Hepatic stellate cell (primary cell): ENCODE measurements at regions not wholly inside any gene's neighbourhood (a gene's known extent, or its start where the extent isn't known, plus 50 kb on each side); places are given as distances from the start of the nearest gene placed in this dataset.
"Not testable (repeated sequence)": the region's sequence is repeated elsewhere in the genome, so short reads cannot be mapped to it uniquely, and the experiment has no call there.

Experiments used
- DNase-seq: peaks from one replicate; pipeline ENCODE4 v3.0.0; 2011; ENCODE audit warnings: low spot score

DNA sequence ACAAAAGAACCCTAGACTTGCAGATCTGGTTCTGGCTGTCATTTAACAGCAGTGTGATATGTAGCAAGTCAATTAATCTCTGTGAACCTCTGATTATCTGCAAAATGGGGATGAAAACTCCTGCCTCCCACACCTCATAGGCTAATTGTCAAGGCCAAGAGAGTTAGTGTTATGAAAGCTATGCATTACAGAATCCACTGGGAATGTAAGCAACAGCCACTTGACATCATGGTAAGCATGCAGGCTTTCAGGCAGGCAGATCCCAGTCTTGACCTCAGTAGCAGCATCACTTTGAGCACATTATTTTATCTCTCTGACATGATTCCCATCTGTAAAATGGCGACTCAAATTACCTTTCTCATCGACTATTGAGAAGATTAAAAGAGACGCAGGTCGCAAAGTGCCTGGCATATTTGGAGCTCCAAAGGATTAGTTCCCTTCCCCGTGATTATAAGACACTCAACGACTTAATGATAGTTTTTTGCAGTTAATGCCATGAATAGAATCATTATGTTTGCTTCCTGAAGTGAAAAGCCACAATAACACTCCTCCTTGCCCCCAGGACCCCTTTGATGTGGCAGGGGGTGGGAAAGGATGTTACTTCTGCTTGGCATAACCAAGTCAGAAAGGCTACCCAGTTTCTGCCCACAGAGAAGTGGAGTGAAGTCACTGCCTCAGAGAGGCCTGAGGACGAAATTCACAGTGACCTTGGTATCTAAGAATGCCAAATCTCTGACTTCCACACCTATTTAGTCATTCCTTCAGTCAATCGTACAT, 273.0 kb upstream of the NFIA start:
- DNase-seq, result no peak

DNA sequence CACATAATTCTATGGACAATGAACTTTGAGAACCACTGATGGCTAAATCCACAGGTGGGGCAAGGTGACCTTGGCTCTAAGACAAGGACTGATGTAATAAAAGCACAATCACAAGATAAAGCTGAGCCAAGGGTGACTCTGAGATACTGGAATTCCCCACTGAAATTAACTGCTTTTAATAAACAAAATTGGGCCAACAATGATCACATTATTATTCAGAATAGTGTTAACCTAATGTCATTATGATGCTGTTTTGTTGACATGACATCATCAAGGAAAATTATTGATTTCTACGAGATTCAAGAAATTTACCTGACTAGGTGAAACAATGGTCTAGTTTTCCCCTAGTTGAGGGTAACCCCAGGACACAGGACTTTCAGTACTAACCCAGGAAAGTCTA, 273.7 kb upstream of the NFIA start:
- DNase-seq, result no peak

DNA sequence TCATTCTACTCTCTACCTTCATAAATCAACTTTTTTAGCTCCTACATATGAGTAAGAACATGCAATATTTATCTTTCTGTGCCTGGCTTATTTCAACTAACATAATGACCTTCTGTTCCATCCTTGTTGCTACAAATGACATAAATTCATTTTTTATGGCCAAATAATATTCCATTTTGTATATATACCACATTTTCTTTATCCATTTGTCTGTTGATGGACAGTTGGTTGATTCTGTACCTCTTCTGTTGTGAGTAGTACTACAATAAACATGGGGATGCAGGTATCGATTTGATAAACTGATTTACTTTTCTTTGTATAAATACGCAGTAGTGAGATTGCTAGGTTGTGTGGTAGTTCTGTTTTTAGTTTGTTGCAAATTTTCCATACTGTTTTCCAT, 279.5 kb upstream of the NFIA start:
- no peak for DNase-seq

DNA sequence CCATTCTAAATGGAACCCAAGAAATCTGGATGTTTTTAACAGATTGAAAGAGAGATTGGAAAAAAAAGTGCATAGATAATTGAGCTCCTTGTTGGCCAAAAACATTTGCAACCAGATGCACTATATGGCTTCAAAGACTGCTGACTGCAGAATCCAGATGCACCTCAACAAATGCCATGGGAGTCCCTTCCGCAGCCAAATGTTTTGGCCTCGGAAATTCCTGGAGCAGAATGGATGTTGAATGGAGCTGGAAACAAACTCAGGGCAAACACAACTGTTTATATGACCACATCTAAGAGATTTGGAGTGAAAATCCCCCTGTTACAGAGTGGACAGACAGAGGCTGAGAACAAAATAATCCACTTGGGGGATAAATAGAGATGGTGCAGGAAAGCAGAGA, 285.0 kb upstream of the NFIA start:
- DNase-seq, result no peak

DNA sequence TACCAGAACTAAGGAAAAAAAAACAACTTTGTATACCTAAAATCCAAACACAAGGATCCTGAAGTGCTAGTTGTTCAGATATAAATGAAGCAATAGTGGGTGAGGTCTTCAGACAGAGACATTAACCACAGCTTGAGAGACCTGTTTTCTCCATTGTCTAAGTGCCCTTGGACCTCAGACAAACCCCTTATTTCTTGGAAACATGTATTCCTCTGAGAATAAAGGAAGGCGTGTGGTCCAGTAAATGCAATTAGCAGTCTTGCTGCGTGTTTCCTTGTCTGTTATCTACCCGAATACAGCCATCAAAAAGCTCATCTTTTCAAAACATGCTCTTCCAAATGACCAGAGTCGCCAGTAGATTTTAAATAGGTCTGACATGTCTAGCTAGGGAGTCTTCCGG, 291.1 kb upstream of the NFIA start:
- DNase-seq, result no peak

DNA sequence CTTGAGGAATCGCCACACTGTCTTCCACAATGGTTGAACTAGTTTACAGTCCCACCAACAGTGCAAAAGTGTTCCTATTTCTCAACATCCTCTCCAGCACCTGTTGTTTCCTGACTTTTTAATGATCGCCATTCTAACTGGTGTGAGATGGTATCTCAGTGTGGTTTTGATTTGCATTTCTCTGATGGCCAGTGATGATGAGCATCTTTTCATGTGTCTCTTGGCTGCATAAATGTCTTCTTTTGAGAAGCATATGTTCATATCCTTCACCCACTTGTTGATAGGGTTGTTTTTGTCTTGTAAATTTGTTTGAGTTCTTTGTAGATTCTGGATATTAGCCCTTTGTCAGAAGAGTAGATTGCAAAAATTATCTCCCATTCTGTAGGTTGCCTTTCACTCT, 309.3 kb upstream of the NFIA start:
- DNase-seq, result not testable (repeated sequence)

DNA sequence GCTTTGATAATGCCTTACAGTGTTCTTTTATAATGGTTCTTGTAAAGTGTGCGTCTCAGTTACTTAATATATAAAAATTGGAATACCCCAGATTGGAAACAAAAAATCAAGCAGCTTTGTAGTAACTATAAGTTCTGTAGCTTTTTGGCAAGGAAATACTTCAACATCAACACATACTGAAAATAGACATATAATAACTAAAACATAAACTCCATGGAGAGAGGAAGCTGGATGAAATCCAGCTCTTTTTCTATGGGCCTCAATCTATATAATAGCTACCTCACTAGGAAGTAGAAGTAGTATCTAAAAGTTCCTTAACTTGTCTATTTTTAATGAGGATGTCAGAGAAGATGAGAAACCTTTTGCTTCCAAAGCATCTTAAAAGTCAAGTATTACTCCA, 313.3 kb upstream of the NFIA start:
- no peak for DNase-seq

DNA sequence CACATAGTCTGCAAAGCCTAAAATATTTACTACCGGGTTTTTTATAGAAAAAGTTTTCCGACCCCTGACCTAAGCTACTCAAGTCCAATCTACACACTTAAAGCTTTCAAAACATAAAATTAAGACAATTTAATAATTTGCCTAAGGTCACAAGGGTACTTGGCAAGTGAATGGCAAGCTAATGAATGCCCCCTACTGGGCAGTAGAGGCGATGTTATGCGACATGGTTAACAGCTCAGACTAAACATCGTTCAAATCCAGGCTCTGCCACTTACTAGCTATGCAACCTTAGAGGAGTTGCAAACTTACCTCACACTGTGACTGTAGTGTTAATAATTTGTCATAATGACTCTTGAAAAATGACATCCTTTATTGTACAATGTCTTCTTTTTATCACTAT, 317.2 kb upstream of the NFIA start:
- DNase-seq, result no peak

DNA sequence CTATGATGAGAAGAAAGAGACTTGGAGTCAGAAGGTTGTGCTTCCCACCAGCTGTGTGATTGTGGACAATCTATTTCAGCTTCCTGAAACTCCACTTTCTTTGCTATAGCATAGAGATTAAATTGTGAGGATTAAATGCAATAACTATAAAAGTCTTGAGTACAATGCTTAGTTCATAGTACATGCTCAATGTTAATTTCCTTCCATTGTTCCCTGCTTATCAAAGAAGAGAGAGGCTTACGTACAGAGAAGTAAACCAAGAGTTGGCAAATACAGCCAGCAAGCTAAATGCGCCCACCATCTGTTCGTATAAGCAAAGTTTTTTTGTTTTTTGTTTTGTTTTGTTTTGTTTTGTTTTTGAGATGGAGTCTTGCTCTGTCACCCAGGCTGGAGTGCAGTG, 317.9 kb upstream of the NFIA start:
- no peak for DNase-seq

DNA sequence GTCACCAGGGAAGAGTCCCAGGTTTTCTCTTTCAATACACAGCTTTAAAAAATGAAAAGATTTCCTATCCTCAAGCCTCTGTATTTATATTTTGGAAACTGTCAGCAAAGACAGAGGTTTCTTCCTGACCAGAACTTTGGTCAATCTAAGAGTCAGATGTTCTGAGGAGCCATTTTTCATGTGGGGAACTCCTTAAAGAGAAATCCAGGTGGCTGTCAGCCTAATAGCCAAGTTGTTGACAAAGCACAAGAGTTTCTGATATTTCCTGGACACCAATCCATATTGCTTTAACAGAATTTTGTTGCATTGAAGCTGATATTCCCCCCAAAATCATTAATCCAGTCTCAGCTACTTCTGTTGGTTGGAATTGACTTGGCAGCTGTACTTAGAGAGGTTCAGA, 318.6 kb upstream of the NFIA start:
- no peak for DNase-seq

DNA sequence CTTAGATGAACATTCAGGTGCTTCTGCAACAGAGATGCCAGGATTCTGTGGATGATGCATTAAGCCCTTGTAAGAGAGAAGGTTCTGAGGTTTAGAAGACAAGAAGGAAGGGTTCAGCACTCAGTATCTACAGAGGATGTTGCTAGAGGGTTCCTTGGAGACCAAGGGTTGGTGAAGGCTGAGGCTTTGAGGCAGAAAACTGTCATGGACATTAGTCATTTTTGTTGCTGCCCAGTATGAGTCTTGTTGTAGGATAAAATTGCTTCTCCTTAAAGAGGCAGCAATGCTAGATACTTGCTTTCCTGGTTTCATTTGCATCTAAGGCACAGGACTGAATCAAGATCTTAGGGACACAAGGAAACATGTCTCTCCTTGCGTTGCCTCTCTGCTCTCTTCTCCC, 319.4 kb upstream of the NFIA start:
- no peak for DNase-seq

DNA sequence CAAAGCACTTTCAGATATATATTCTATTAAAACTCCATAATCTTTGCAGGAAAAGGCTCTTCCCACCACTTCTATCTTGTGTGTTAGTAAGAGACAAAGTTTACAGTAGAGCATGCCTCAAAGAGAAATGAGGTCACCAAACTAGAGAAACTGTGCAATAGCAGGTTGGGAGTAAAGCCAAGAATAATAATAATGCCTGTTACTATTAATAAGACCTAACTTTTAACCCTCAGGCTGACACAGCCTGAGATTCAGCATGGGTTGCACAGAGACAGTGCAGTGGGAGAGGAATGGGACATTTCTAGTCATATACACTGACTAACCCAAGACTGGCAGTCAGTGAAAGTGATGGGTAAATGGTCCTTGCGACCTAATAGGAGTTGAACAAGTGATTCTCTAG, 320.2 kb upstream of the NFIA start:
- DNase-seq, result no peak

DNA sequence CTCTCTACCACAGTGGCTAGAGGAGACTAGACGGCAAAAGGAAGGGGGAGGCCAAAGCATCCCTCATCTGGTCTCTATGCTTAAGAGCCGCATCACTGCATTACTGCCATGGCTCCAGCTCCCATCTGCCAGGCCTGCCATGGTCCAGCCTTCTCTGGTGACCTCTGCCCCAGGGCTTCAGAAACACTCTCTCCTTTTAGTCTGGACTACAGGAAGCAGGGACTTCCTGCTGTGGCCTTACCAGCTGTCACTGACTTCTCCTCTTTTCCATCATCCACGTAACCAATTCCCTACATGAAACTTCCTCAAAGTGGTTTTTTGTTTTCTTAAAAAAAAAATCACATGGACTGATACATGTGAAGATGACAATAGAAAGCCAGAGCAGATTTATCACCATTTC, 323.1 kb upstream of the NFIA start:
- DNase-seq, result no peak

DNA sequence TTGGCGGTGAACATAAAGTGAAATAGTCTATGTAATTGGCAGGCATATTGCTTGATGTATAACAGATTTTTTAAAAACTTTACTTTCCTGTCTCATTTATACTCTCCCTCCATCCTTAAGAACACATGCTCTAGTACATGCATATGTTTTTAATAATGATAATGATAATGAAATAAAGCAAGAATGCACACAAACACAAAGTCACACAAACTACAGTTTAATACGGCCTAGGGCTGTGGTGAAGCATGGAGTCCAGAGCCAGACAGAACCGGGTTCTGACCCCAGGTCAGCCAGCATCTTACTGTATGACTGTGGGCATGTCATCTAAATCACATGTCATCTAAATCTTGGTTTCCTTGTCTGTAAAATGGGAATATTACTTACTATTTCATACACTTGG, 324.9 kb upstream of the NFIA start:
- DNase-seq, result no peak

DNA sequence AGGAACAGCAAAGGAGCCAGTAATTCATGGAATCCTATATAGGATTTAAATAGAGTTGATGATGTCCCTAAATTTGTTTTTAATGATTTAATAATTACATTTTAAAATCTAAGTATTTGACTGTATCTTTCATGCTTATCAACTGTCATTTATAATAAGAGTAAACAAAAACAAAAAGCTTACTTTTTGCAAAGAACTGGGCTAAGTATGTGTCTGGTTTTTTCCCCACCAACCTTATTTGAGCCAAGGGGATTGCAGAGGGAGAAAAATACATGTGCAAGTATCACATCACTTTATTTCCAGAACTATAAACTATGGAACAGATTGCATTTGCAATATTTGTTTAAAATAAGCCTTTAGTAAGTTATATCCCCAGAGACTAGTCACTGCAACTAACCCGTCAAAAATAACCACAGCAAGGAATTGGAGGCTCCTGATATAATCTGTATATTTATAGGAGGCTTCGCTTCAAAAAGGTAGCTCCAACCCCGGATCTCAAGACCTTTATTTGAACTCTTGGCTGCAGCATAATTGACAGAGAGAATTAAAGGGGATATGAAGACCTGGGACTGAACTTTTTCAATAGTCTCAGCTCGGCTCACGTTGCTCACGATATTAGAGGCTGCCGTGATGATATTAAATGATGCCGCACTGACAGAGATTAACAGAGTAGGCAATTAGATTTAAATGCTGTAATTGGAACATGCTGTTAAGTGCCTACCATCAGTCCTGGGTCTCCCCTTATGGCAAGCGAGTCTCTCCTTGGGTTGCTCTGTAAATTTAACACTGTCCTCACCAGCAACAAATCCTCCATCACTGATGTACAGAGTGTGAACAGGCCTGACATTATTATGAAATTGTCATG, 329.1 kb upstream of the NFIA start:
- DNase-seq, result no peak

DNA sequence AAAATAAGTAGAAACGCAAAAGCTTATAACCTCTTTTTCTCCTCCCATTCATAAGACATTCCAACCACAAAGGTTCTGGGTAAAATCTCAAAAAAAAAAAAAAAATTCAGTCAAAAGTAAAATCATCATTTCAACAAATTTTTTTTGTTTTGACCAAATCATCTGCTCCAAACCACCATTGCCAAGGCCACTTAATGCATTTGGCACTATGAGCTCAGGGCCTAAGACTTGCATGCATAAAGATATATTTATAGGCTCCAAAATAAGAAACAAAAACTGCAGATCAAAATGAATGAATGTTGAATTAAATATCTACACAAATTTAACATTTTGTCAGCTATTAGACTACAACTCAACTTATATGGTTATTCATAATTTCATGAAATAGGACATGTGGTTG, 331.1 kb upstream of the NFIA start:
- no peak for DNase-seq

DNA sequence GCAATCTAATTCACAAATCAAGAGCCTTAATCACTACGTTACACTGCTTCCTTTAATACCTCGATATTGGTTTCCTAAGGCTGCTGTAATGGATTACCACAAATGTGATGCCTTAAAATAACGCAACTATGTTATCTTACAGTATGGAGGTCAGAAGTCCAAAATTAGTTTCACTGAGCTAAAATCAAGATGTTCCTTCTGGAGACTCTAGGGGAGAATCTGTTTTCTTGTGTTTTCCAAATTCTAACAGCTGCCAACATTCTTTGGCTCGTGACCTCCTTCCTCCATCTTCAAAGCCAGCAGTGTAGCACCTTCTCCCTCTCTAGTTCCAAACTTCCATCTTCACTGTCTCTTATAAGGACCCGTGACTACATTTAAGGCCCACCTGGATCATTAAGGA, 335.0 kb upstream of the NFIA start:
- DNase-seq, result no peak

DNA sequence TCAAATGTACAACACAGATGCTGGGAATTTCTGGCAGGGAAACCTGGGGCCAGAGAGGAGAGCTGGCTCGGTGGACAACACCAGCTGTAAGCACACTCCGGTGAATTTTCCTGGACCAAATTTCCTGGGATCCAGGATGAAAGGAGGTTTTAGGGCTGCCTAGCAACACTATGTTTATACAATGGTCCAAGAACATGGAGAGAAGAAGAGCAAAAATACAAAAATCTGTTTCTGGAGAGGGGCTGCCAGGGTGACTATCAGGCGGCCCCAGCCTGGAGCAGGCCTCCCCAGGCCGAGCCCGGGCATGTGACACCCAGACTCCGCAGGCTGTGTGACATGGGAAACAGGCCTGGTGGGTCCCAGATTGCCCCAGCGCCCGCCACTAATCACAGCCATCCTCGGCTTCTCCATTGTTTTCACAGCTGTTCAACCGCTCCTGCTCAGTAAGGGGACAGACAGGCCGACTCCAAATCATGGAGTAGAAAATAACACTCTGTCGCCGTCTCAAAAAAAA, 336.0 kb upstream of the NFIA start:
- no peak for DNase-seq

DNA sequence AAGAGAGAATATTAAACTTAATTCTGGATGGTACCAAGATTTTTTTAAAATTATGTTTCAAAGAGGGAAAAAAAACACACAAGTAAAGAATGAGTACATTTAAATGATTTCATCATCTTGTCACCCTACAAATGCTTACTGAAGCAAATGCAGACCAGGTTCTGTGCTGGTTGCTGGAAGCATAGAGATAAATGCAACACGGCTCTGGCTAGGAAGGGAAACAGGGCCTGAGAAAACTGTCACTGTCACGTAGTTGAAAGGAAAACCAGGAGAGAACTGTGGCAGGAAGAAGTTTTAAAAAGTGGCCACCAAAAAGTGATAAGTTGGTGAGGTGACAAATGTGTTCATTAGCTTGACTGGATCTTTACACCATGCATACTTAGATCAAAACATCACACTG, 336.9 kb upstream of the NFIA start:
- DNase-seq, result no peak

DNA sequence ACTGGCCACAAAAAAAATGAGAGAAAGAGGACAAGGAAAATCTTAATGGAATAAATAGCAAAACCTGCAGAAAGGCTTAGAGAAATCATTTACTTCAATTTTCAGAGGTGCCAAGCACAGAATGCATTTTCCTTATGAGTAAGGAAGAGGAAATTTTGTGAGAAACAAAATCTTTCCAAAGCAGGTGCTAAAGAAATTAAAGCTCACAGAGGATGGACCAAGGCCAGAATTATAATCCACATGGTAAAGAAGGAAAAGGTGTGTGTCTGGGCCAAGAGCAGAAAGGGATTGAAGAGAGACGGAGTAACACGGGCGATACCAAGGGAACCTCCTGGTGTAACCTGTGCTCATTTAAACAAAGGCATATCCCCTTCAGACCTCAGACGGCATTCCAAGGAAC, 340.0 kb upstream of the NFIA start:
- DNase-seq, result no peak

DNA sequence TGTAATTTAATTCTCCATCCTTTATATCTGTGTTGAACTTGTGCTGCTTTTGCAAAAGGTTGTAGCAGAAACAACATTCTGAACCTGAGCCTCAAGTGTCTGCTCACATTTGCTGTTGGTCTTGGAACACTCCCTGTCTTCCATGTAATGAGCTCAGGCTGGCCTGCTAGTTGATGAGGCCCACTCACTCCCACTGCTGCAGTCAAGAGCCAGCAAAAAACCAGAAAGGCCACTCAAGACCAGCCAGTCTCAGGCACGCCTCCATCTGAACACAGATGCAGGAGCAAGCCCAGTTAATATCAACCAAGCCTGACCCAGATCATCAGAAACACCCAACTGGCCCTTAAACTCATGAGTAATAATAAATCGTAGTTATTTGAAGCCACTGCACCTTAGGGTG, 342.2 kb upstream of the NFIA start:
- no peak for DNase-seq

DNA sequence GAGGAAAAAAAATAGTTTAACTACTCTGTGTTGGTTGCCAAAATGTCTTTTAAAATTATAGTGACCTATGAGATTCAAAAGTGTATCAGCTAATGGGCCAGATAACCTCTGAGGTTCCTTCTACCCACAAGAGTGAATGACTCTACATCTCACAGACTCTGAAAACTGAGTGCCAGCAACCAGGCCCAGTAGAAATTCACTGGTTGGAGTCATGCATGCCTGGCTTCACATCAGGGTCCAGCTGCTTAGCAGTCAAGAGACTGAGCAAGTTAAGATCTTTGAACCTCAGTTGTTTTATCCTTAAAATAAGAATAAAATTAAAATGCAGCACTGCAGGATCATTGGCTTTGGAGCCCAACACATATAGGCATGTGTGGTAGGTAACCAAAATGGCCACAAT, 342.6 kb upstream of the NFIA start:
- no peak for DNase-seq

DNA sequence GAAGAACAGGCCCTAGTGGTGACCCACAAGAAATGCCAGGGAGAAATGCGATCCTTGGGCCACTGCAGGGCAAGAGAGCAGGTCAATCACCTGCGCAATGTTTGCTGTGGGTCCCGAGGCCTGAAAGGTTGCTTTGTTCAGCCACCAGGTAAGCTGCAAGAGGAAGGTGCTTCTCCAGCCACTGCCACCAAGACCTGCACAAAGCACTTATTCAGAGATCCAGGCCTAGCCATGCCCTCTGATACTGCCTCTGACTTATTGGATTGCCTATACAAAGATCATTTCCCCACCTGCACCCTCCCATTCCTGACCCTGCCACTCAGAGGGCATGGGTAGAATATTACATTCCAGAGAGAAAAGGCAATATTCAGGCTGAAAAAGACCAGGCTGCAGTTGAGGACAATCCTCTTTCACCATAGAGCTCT, 349.4 kb upstream of the NFIA start:
- DNase-seq, result no peak

DNA sequence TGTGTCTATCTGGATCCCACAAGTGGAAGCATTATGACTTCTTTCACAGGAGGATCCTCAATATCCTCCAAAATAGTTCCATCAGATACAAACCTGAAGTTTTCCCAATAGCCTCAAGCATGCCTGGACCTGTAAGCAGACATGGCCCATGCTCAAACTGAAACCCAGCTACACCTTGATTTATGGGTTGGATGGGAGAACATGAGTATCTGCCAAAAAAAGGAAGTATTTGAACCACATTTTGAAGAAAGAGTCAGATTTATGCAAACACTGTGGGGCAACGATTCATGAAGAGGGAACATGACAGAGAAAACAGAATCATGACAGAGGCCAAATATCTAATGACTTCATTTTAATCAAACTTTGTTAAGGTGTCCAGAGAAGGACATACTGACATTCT, 351.0 kb upstream of the NFIA start:
- no peak for DNase-seq
